ENCODE measurements at regions not wholly inside any gene's neighbourhood (a gene's known extent, or its start where the extent isn't known, plus 50 kb on each side); places are given as distances from the start of the nearest gene placed in this dataset.
A peak's percentile ranks its signal among the peaks of the same experiment; 100 is the strongest.

- CTCF ChIA-PET = interaction anchor here (1.0 to 2.0 kb wide), 4 partner anchors 8 to 21 kb away, joined by 3 to 6 read pairs (median 4); no protein-coding TSS in a partner anchor
- TF ChIP-seq CTCF (IDR thresholded peaks at IDR 0.05; ENCODE audit: control extremely low read depth, extremely low read depth, low read depth, missing control alignments) = no peak
- DNase-seq (ENCODE audit: extremely low spot score) = no peak
- POLR2A ChIA-PET = no interaction called here
These were observed 236.6 kb upstream of the RAB4A start for GRCh38 chr1:229034342-229034741.

GRCh38 chr1:229035054-229035747 is 235.7 kb upstream of the RAB4A start:
- TF ChIP-seq CTCF (IDR thresholded peaks at IDR 0.05; ENCODE audit: control extremely low read depth, extremely low read depth, low read depth, missing control alignments) = no peak
- ChIA-PET POLR2A (no interaction called here), CTCF (interaction anchor here (1.4 kb wide), 1 partner anchor 9 kb away, joined by 4 read pairs; no protein-coding TSS in a partner anchor)
- peak; percentile 58 for DNase-seq (ENCODE audit: extremely low spot score)

GRCh38 chr1:229035748-229036082 is 235.2 kb upstream of the RAB4A start:
- no peak for TF ChIP-seq CTCF (IDR thresholded peaks at IDR 0.05; ENCODE audit: control extremely low read depth, extremely low read depth, low read depth, missing control alignments)
- POLR2A ChIA-PET = no interaction called here
- DNase-seq (ENCODE audit: extremely low spot score) = no peak
- CTCF ChIA-PET = interaction anchor here (1.5 kb wide), 1 partner anchor 194 kb away, joined by 4 read pairs; no protein-coding TSS in a partner anchor

- ChIA-PET CTCF (no interaction called here), POLR2A (no interaction called here)
- DNase-seq (ENCODE audit: extremely low spot score) = no peak
- no peak for TF ChIP-seq CTCF (IDR thresholded peaks at IDR 0.05; ENCODE audit: control extremely low read depth, extremely low read depth, low read depth, missing control alignments)
These were observed 233.0 kb upstream of the RAB4A start for GRCh38 chr1:229037806-229038405.

GRCh38 chr1:229040630-229041358 is 230.1 kb upstream of the RAB4A start:
- ChIA-PET POLR2A (no interaction called here), CTCF (no interaction called here)
- DNase-seq (ENCODE audit: extremely low spot score) = no peak
- no peak for TF ChIP-seq CTCF (IDR thresholded peaks at IDR 0.05; ENCODE audit: control extremely low read depth, extremely low read depth, low read depth, missing control alignments)

- ChIA-PET POLR2A (no interaction called here), CTCF (no interaction called here)
- DNase-seq (ENCODE audit: extremely low spot score) = no peak
- no peak for TF ChIP-seq CTCF (IDR thresholded peaks at IDR 0.05; ENCODE audit: control extremely low read depth, extremely low read depth, low read depth, missing control alignments)
These were observed 229.0 kb upstream of the RAB4A start for GRCh38 chr1:229041946-229042345.
